Activated CD8-positive, alpha-beta memory T cell treated with anti-CD3 and anti-CD28 coated beads, Interleukin-2, amount 50 U/mL, for 1 hour (primary cell): ENCODE measurements at regions not wholly inside any gene's neighbourhood (a gene's known extent, or its start where the extent isn't known, plus 50 kb on each side); places are given as distances from the start of the nearest gene placed in this dataset.
"Not testable (repeated sequence)": the region's sequence is repeated elsewhere in the genome, so short reads cannot be mapped to it uniquely, and the experiment has no call there.

ENCODE experiments used
- DNase-seq: peaks from one replicate; pipeline ENCODE4 v3.0.0-alpha.2; 2020; ENCODE audit errors: extremely low read depth

DNA sequence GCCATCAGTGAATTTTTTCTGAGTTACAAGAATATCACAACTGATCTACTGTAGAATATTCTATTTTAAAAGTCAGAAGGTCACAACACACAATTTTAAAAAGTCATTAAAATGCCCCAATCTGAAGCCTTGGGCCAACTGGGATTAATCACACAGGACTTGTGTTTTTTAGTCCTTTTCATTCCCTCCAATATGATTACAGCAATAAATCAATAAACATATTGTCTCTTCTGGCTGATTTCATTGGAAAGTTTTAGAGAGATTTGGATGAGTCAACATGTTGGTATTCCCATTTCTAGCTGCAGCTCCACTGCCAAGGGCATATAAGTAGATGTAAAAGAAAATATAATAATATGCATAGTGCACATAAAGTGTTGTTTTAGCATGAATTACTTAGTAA lies 85.8 kb downstream of the NIBAN1 start:
- DNase-seq = no peak

GRCh38 chr1:184882957-184883815 lies 91.1 kb downstream of the NIBAN1 start:
- no peak for DNase-seq

DNA sequence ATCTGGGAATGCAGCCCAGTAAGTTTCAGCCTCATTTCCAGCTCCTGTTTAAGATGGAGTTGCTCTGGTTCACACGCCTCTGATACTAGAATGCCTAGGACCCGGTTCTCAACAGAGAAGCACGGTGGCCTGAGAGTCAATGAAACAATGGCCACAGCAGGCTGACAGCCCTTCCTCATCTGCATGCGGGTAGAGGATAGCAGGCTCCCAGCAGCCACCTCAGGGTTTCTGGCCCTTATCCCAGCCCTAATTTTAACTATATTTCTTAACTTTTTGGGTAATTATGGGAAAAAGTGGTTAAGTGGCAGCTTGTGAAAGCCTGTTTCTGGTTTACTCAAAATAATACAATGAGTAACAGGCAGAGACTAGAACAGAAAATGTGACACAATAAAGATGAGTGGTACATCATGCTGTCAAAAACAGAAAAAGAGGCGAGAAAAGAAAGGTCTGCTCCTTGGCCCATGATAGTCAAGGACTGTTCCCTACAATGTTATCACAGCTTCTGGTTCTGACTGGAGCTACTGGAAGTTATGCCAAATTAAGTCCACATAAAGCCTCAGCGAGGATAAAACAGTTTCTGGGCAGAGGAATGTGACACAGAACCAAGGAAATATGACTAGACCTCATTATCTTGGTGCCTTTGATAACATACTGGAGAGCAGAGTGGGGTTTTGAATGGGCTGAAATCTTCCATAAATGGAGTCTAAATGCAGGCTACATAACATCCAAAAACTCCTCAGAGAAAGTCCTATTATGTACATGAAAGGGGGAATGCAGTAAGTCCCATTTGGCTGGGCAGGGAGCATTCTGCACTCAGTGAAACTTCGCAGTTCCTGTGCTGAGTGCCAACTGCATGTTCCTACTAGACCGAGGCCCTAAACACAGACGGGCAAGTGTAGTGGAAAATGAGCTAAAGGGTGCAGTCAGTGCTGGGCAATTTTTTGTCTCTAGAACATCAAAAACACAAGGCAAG lies 92.1 kb downstream of the NIBAN1 start:
- no peak for DNase-seq

GRCh38 chr1:184879876-184880557 lies 94.3 kb downstream of the NIBAN1 start:
- DNase-seq = no peak

- no peak for DNase-seq
Measured at GRCh38 chr1:184878602-184879001, 95.7 kb downstream of the NIBAN1 start.

GRCh38 chr1:184878002-184878401 lies 96.3 kb downstream of the NIBAN1 start:
- DNase-seq = no peak

DNA sequence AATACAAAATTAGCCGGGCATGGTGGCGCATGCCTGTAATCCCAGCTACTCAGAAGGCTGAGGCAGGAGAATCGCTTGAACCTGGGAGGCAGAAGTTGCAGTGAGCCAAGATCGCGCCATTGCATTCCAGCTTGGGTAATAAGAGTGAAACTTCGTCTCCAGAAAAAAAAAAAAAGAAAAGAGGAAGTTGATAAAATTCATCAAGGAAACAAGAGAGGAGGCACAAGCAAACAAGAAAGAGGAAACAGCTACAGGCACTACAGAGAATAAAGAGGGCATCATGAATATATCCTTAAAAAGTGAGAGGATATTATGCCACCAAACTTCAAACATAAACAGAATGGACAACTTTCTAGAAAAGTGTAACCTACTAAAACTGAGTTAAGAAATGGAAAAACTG lies 98.3 kb downstream of the NIBAN1 start:
- not testable (repeated sequence) for DNase-seq

DNA sequence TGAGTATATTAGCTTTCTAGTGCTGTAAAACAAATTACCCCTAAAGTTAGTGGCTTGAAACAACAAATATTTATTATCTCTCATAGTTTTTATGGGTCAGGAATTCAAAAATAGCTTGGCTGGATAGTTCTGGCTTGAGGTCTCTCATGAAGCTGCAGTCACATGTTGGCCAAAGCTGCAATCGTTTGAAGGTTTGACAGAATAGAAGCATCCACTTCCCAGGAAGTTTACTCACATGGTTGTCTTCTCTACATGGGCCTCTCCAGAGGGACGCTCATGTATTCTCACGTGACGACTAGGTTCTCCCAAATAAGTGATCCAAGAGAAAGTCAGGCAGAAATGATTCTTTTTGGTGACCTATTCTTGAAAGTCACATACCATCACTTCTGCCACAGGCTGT lies 99.1 kb downstream of the NIBAN1 start:
- no peak for DNase-seq

- DNase-seq = no peak
Measured at GRCh38 chr1:184870319-184870718, 104.0 kb downstream of the NIBAN1 start.

GRCh38 chr1:184867866-184868689 lies 106.2 kb downstream of the NIBAN1 start:
- DNase-seq = no peak

DNA sequence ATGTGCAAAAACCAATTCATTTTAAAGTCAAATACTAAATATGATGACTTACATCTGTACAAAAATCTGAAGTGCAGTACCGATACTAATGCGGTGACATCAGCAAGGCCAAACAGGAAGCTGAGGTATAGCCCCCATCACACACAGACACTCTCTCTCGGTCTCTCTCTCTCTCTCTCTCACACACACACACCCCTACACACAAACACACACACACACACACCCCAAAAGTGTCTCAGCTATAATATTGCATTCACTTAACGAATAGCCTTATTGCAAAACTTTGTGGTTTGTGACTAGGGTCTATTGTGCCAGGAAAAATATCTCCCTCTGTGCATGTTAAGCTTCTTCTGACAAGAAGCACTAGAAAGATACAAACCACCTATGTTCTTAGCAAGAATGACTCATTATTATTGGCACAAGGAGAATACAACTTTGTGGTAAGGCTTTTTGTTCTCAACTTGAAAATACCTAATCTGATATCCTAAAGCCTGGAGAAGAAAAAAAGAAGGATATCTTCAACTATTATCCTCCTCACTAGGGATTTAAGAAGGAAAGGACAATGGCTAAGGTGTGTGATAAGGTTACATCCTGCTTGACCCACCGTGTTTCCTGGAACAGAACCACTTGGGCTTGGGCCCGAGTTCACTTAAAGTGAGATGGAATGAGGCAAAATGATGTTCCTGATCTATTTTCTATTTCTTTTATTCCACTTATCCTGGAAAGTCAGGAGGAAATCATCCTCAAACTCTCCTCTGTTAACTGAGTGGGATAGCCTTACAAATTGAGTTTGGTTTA lies 107.1 kb downstream of the NIBAN1 start:
- DNase-seq = peak; percentile 42

DNA sequence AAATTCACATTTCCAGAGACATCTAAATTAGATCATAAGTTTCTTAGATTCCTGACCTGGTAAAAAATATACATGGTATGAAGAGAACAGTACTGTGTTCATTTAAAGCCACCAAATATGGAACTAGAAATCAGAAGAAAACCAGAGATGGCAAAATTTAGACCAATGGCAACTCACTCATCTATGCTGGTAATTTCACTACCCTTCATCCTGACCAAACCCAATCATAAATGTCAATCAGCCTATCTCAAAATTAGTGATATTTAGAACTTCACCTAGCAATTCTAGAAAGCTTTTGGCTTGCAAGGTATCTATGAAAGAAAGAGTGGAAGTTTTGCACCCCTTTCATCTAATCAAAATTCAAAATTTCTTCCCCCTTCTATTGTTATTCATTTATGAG lies 107.7 kb downstream of the NIBAN1 start:
- DNase-seq = no peak

DNA sequence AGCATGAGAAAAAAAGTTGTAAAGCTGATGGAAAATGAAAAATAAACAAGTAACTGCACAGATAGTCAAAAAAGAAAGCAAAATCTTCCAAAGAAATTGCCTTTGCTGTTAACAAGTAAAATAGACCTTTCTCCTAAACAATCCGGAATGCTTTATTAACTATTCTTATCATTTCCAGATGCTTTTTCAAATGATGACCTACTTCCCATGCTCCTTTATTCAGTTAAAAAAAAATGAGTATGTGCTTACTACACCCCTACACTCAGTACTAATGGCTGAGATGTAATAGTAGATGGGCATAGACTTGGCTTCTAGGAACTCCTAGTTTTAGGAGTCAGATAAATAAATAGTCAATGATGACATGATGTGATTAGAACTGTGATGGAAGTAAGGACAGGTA lies 108.5 kb downstream of the NIBAN1 start:
- no peak for DNase-seq

GRCh38 chr1:184861755-184862336 lies 107.2 kb upstream of the EDEM3 start:
- no peak for DNase-seq

DNA sequence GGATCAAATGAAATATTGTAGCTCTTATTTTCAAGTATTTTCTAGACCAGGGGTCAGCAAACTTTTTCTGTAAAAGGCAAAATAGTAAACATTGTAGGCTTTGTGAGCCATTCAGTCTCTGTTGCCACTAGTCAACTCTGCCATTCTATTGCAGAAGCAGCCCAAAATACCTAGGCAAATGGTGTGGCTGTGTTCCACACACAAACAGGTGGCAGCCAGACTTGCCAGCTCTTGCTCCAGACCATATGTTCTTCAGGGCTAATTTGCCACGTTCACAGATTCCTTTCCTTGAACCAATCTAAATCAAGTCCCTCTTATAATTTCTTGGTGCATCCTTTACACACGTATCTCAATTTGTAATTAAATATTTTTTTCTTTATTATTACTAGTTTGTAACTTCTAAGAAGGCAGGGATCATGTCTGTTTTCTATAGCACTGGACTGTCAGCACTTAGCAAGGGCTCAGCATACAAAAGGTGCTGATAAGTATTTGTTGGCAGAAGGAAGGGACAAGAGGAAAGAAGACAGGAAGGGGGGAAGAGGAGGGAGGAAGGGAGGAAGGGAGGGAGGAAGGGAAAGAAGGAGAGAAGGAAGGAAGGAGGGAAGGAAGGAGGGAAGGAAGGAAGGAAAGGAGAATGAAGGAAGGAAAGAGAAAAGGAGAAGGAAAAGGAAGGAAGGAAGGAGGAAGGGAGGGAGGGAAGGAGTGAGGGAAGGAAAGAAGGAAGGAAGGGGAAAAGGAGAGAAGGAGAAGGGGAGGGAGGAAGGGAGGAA lies 106.5 kb upstream of the EDEM3 start:
- DNase-seq = no peak

DNA sequence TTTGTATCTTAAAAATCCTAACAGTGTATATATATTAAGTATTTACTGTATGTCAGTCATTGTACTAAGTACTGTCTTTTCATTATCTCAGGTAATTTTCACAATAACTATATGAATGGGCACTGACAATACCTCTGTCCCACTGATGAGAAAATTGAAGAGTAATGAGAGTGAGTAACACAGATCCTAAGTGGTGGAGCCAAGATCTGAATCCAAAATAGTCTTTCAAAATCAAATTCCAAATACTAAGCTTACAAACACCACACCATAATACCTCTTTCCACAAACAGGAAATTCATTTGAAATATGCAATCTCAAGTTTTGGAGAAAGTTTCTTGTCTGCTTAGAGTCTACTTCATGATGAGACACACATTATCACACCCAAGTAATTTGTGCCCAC lies 105.9 kb upstream of the EDEM3 start:
- DNase-seq = no peak

DNA sequence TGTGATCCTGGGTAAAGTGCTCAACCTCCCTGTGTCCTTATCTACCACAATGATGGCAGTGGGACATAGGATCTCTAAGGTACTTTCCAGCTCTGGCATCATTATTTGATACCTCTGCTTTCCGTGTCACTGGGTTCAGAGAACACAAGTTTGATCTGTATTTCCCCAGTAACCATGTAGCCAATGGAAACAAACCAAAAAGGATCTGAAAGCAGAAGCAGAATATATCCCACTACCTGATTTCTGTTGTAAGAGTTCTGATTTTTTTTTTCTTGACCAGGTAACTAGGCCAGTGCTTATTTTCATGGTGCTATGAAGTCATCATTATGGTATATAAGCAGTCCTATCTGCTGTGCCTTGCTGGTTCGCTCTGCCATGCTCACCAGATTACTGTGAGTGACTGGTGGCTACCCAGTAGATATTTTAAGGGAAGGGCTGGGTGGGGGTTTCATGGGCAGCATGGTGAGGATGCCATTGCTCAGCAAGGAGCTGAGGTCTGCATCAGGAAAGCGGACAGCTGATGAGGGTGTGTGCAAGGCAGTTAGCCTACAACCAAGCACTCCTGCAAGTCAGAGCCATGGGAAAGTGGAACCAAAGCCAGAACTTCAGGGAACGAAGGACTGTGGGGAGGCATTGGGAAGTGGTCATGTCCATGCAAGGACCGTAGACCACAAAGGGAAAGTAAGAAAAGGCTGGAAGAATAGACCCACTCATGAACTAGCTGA lies 104.9 kb upstream of the EDEM3 start:
- no peak for DNase-seq

DNA sequence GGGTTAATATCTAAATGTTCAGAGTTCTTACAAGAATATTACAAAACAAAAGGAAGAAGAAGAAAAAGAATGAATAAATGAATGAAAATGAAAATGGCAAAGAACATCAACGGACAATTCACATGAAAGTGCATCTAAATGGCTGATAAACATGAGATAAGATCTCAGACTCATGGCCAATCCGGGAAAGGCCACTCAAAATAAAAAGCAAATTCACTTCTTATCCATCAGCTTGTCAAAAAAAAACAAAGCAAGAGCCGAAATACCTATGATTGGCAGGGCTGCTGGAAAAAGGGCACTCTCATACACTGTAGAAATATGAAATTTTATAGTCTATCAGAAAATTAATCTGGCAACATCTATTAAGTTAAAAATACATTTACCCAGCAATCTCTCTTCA lies 103.6 kb upstream of the EDEM3 start:
- DNase-seq = no peak
